Lung (tissue), 11 donors: ENCODE measurements at regions not wholly inside any gene's neighbourhood (a gene's known extent, or its start where the extent isn't known, plus 50 kb on each side); places are given as distances from the start of the nearest gene placed in this dataset.

Source experiments
- ATAC-seq: fragments of 200-7000 bp; cut with Tn5 transposase; one replicate; pipeline ENCODE4 v1.9.1; 2020; ENCODE audit warnings: moderate number of reproducible peaks; ENCODE audit not compliant: insufficient read depth, low FRiP score
- DNase-seq, 3 donors: peaks; one replicate each; pipeline ENCODE4 v3.0.0-alpha.2; 2013 to 2017
- H3K27ac ChIP-seq, 2 donors: one replicate each; pipeline ENCODE4 v1.5.1; 2013; ENCODE audit warnings: mild to moderate bottlenecking in 2 of 2, moderate library complexity in 2 of 2, control low read depth in 1 of 2, inconsistent platforms in 1 of 2, low read depth in 1 of 2, low read length in 1 of 2
- H3K27me3 ChIP-seq, 3 donors: one replicate each; pipeline ENCODE4 v1.5.1; 2013; ENCODE audit warnings: low read length in 2 of 3; ENCODE audit not compliant: control insufficient read depth in 3 of 3, insufficient read depth in 3 of 3
- H3K36me3 ChIP-seq, 4 donors: one replicate each; pipeline ENCODE4 v1.5.1; 2013; ENCODE audit warnings: low read length in 4 of 4, mild to moderate bottlenecking in 1 of 4, moderate library complexity in 1 of 4; ENCODE audit not compliant: control insufficient read depth in 4 of 4, insufficient read depth in 4 of 4
- H3K4me1 ChIP-seq, 5 donors: one replicate each; pipeline ENCODE4 v1.5.1; 2013; ENCODE audit warnings: low read length in 5 of 5, mild to moderate bottlenecking in 2 of 5, moderate library complexity in 1 of 5; ENCODE audit not compliant: control insufficient read depth in 5 of 5, insufficient read depth in 5 of 5
- H3K4me3 ChIP-seq: one replicate; pipeline ENCODE4 v1.5.1; 2013; ENCODE audit warnings: mild to moderate bottlenecking, control low read depth, moderate library complexity
- H3K9ac ChIP-seq, 2 donors: one replicate each; pipeline ENCODE4 v1.5.1; 2013; ENCODE audit warnings: low read length in 2 of 2, control low read depth in 1 of 2; ENCODE audit not compliant: insufficient read depth in 1 of 2
- H3K9me3 ChIP-seq, 4 donors: one replicate each; pipeline ENCODE4 v1.5.1; 2013; ENCODE audit warnings: low read length in 3 of 4, mild to moderate bottlenecking in 1 of 4, moderate library complexity in 1 of 4; ENCODE audit not compliant: control insufficient read depth in 4 of 4, insufficient read depth in 3 of 4
- CTCF ChIP-seq: IDR thresholded peaks from 2 replicates; pipeline ENCODE4 v1.5.1; 2012; ENCODE audit warnings: mild to moderate bottlenecking; ENCODE audit errors: control extremely low read depth, extremely low read depth
- WGBS, 2 donors: extraction: QIAGEN DNeasy Blood & Tissue Kit; methylation state at CpG; one replicate each; pipeline ENCODE4 v1.1.7; 2013; 5-methylcytosine and 5-hydroxymethylcytosine counted together
- donor health status: control.
- donor health status: control.
- donor health status: Bipolar disorder and iron deficiency.
- donor health status: healthy.
- donor health status: DM: yes; HTN: yes; CAD: no.

- Histone ChIP-seq H3K4me3 (no peak overlapping the region), H3K4me1 (peaks cover 0 to 3% (median 0%) of the 10 kb centered on the region in 5 donors), H3K36me3 (no peaks in the 10 kb centered on the region), H3K9me3 (no peaks in the 10 kb centered on the region), H3K27ac (no peak overlapping the region), H3K9ac (no peak overlapping the region), H3K27me3 (no peaks in the 10 kb centered on the region)
- no peak for TF ChIP-seq CTCF
- DNase-seq (no peak), ATAC-seq (no peak)
- 87 to 90% methylated on average over 2 of the region's 2 CpGs for whole genome bisulfite sequencing, 2 donors
These were observed 1618.8 kb upstream of the ACVR2A start for GRCh38 chr2:146226077-146226476.

DNA sequence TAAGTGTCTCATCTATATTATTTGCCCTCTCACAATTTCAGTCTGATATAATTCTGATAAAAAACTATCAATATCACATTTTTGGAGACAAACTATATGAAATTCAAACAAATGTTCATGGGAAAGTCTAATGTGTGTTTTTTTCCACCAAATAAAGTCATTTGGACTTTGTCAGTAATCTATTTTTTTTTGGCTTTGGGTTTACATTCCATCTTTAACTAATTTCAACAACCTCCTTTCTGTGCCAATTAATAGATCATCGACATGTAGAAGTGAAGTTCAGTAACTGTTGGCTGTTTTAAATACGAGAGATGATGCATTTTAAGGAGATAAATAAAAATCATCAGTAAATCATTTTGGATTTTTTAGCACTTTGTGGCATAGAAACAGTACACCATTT is 1623.0 kb upstream of the ACVR2A start:
- H3K9ac ChIP-seq: no peak overlapping the region
- no peak overlapping the region for H3K4me3 ChIP-seq
- no peaks in the 10 kb centered on the region for H3K36me3 ChIP-seq
- ATAC-seq (no peak), DNase-seq (no peak)
- no peaks in the 10 kb centered on the region for H3K27me3 ChIP-seq
- 81% methylated on average over 2 of the region's 2 CpGs for WGBS, 2 donors
- peaks cover 0 to 2% (median 0%) of the 10 kb centered on the region in 4 donors for H3K9me3 ChIP-seq
- H3K27ac ChIP-seq: no peak overlapping the region
- peaks cover 0 to 3% (median 0%) of the 10 kb centered on the region in 5 donors for H3K4me1 ChIP-seq
- no peak for TF ChIP-seq CTCF

- H3K9ac ChIP-seq: no peak overlapping the region
- TF ChIP-seq CTCF: no peak
- no peak for ATAC-seq
These were observed 1623.9 kb upstream of the ACVR2A start for GRCh38 chr2:146220957-146221356.

GRCh38 chr2:146214394-146214929 is 1630.4 kb upstream of the ACVR2A start:
- ATAC-seq (no peak), DNase-seq (peak in 2 of 3 donors; percentile 33 to 57)
- TF ChIP-seq CTCF: no peak
- Histone ChIP-seq H3K9me3 (peaks cover 0 to 4% (median 1%) of the 10 kb centered on the region in 4 donors), H3K9ac (no peak overlapping the region), H3K36me3 (no peaks in the 10 kb centered on the region), H3K4me1 (no peaks in the 10 kb centered on the region), H3K27me3 (no peaks in the 10 kb centered on the region), H3K27ac (no peak overlapping the region), H3K4me3 (no peak overlapping the region)
- 86 to 90% methylated on average over 2 of the region's 2 CpGs for WGBS, 2 donors

More at GRCh38 chr2:146220957-146221356, 1623.9 kb upstream of the ACVR2A start:
- H3K27me3 ChIP-seq: no peaks in the 10 kb centered on the region
- no peak for DNase-seq
- H3K36me3 ChIP-seq: no peaks in the 10 kb centered on the region
- peaks cover 0 to 4% (median 1%) of the 10 kb centered on the region in 4 donors for H3K9me3 ChIP-seq
- no peak overlapping the region for H3K27ac ChIP-seq
- H3K4me3 ChIP-seq: no peak overlapping the region
- peaks cover 0 to 3% (median 0%) of the 10 kb centered on the region in 5 donors for H3K4me1 ChIP-seq
